OCI-LY1 (cell line): ENCODE measurements at regions not wholly inside any gene's neighbourhood (a gene's known extent, or its start where the extent isn't known, plus 50 kb on each side); places are given as distances from the start of the nearest gene placed in this dataset.

Experiments used
- CTCF ChIP-seq: fragments of 200-600 bp; sonication (generic), shearing (Covaris generic); IDR thresholded peaks from 2 replicates; pipeline ENCODE4 v1.5.1; 2017; ENCODE audit warnings: mild to moderate bottlenecking, antibody characterized with exemption, low read length, moderate library complexity, mixed read lengths
- EZH2 ChIP-seq: fragments of 200-600 bp; sonication (generic), shearing (Covaris generic); IDR thresholded peaks from 2 replicates; pipeline ENCODE4 v1.8.0; 2017; ENCODE audit warnings: borderline replicate concordance, mixed run types, mild to moderate bottlenecking, antibody characterized with exemption, low read length, moderate library complexity, mixed read lengths

GRCh38 chr13:106906426-106906996 is 338.6 kb upstream of the ARGLU1 start:
- no peak for TF ChIP-seq CTCF
- TF ChIP-seq EZH2 = no peak
